ENCODE measurements at regions not wholly inside any gene's neighbourhood (a gene's known extent, or its start where the extent isn't known, plus 50 kb on each side); places are given as distances from the start of the nearest gene placed in this dataset.

DNA sequence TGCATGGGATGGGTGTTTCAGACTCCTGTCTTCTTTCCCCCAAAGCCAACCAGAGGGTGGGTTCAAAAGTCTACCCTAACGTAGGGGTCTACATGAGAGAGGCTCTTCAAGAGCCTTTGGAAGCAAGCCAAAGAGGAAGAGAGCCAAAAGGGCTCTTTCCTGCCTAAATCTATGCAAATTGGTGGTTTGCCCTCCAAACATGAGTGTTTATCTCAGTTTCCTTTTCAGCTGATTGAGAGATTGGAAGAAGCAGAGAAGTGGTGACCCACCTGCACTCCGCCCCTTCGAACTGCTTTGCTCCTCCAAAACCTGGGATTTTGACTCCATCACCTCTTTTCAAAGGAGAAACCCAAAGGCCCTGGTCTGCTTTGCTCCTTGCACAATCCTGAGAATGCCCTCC lies 65.4 kb upstream of the MAF start:
- Mint-ChIP-seq H3K27me3 (ENCODE audit: unreplicated experiment) (peaks cover 1% of the 10 kb centered on the region), H3K36me3 (ENCODE audit: unreplicated experiment) (peaks cover 14% of the 10 kb centered on the region), H3K27ac (ENCODE audit: unreplicated experiment) (no peak overlapping the region), H3K9me3 (ENCODE audit: unreplicated experiment) (peaks cover 2% of the 10 kb centered on the region), H3K4me3 (ENCODE audit: unreplicated experiment) (no peak overlapping the region), H3K4me1 (ENCODE audit: low read depth, unreplicated experiment) (no peaks in the 10 kb centered on the region)
- no peak for TF ChIP-seq CTCF (IDR thresholded peaks at IDR 0.05; ENCODE audit: partially characterized antibody, unreplicated experiment)
- no peak for DNase-seq

DNA sequence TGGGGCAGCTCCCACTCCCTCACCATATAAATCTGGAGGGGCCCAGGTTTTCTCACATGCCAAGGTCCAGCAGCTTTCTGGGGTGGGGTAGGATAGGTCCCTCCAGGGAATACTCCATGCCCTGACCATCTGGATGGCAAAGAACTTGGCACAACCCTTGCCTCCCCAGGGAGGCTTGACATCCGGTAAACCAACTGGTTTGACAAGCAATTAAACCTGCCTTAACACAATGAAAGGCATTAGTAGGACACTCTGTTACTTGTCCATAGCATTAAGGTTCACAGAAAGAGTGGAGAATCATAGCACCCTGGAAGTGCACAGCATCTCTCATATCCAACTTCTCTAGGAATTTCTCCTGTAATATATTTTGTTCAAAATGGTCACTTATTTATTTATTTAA lies 63.9 kb upstream of the MAF start:
- no peak for TF ChIP-seq CTCF (IDR thresholded peaks at IDR 0.05; ENCODE audit: partially characterized antibody, unreplicated experiment)

GRCh38 chr16:79662669-79663313 lies 62.3 kb upstream of the MAF start:
- no peak overlapping the region for H3K27ac Mint-ChIP-seq (ENCODE audit: unreplicated experiment)
- H3K27me3 Mint-ChIP-seq (ENCODE audit: unreplicated experiment) = peaks cover 1% of the 10 kb centered on the region
- H3K36me3 Mint-ChIP-seq (ENCODE audit: unreplicated experiment) = peaks cover 9% of the 10 kb centered on the region
- peaks cover 2% of the 10 kb centered on the region for H3K9me3 Mint-ChIP-seq (ENCODE audit: unreplicated experiment)
- H3K4me3 Mint-ChIP-seq (ENCODE audit: unreplicated experiment) = no peak overlapping the region
- H3K4me1 Mint-ChIP-seq (ENCODE audit: low read depth, unreplicated experiment) = no peaks in the 10 kb centered on the region
- DNase-seq = no peak
- TF ChIP-seq CTCF (IDR thresholded peaks at IDR 0.05; ENCODE audit: partially characterized antibody, unreplicated experiment) = no peak

More for the DNA sequence above, 63.9 kb upstream of the MAF start:
- Mint-ChIP-seq H3K27ac (ENCODE audit: unreplicated experiment) (no peak overlapping the region), H3K36me3 (ENCODE audit: unreplicated experiment) (peaks cover 9% of the 10 kb centered on the region), H3K27me3 (ENCODE audit: unreplicated experiment) (peaks cover 1% of the 10 kb centered on the region), H3K9me3 (ENCODE audit: unreplicated experiment) (peaks cover 2% of the 10 kb centered on the region), H3K4me1 (ENCODE audit: low read depth, unreplicated experiment) (no peaks in the 10 kb centered on the region), H3K4me3 (ENCODE audit: unreplicated experiment) (no peak overlapping the region)
- DNase-seq = no peak

DNA sequence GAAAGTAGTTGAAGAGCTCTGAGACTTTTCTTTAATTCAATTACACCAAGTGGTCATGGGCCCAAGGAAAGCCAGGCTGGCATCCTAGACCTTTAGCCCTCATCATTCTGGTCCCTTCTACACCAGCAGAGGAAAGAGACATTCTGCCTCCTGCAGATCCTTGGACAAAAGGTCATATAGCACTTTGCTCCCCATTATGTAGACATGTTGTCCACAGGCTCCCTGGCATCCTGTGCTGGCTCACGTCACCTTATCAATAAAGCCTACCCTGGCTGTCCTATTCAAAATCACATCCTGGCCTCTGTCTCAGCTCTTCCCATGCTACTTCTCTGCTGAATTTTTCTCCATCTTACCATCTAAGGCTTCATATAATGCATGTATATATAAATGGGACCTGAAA lies 61.6 kb upstream of the MAF start:
- DNase-seq = no peak
- Mint-ChIP-seq H3K4me3 (ENCODE audit: unreplicated experiment) (no peak overlapping the region), H3K9me3 (ENCODE audit: unreplicated experiment) (peaks cover 2% of the 10 kb centered on the region), H3K27ac (ENCODE audit: unreplicated experiment) (no peak overlapping the region), H3K4me1 (ENCODE audit: low read depth, unreplicated experiment) (no peaks in the 10 kb centered on the region), H3K27me3 (ENCODE audit: unreplicated experiment) (no peaks in the 10 kb centered on the region), H3K36me3 (ENCODE audit: unreplicated experiment) (peaks cover 9% of the 10 kb centered on the region)
- no peak for TF ChIP-seq CTCF (IDR thresholded peaks at IDR 0.05; ENCODE audit: partially characterized antibody, unreplicated experiment)

GRCh38 chr16:79661578-79661977 lies 61.0 kb upstream of the MAF start:
- TF ChIP-seq CTCF (IDR thresholded peaks at IDR 0.05; ENCODE audit: partially characterized antibody, unreplicated experiment) = no peak
- no peak for DNase-seq
- Mint-ChIP-seq H3K27me3 (ENCODE audit: unreplicated experiment) (no peaks in the 10 kb centered on the region), H3K36me3 (ENCODE audit: unreplicated experiment) (peaks cover 9% of the 10 kb centered on the region), H3K4me3 (ENCODE audit: unreplicated experiment) (no peak overlapping the region), H3K27ac (ENCODE audit: unreplicated experiment) (no peak overlapping the region), H3K4me1 (ENCODE audit: low read depth, unreplicated experiment) (peaks cover 2% of the 10 kb centered on the region), H3K9me3 (ENCODE audit: unreplicated experiment) (peaks cover 2% of the 10 kb centered on the region)

All from glutamatergic neuron (in vitro differentiated cells).